Mesendoderm (in vitro differentiated cells): ENCODE measurements at regions not wholly inside any gene's neighbourhood (a gene's known extent, or its start where the extent isn't known, plus 50 kb on each side); places are given as distances from the start of the nearest gene placed in this dataset.

Experiments used
- DNase-seq: peaks from one replicate; pipeline ENCODE4 v3.0.0; 2013
- H2AK5ac ChIP-seq: 2 replicates; pipeline ENCODE4 v1.6.1; 2013; ENCODE audit warnings: low read length, inconsistent platforms
- H2BK120ac ChIP-seq: 2 replicates; pipeline ENCODE4 v1.6.1; 2013; ENCODE audit warnings: low read depth, mild to moderate bottlenecking, low read length, moderate library complexity, mixed read lengths
- H2BK15ac ChIP-seq: replicated peaks from 2 replicates; pipeline ENCODE4 v1.6.1; 2013; ENCODE audit warnings: low read depth, mild to moderate bottlenecking, moderate library complexity
- H2BK5ac ChIP-seq: 2 replicates; pipeline ENCODE4 v1.6.1; 2013; ENCODE audit warnings: low read length, inconsistent platforms
- H3K18ac ChIP-seq: 2 replicates; pipeline ENCODE4 v1.6.1; 2013; ENCODE audit warnings: mild to moderate bottlenecking, low read length, mixed read lengths
- H3K23ac ChIP-seq: one replicate; pipeline ENCODE4 v1.6.1; 2013; ENCODE audit warnings: low read length
- H3K27ac ChIP-seq: 2 replicates; pipeline ENCODE4 v1.5.1; 2013; ENCODE audit warnings: low read depth, mild to moderate bottlenecking, inconsistent platforms, low read length, moderate library complexity
- H3K27me3 ChIP-seq: 2 replicates; pipeline ENCODE4 v1.6.1; 2013; ENCODE audit warnings: low read length, control low read depth, mild to moderate bottlenecking, inconsistent platforms; ENCODE audit not compliant: insufficient read depth, poor library complexity
- H3K36me3 ChIP-seq: 2 replicates; pipeline ENCODE4 v1.6.1; 2013; ENCODE audit warnings: low read length, inconsistent platforms; ENCODE audit not compliant: control insufficient read depth, insufficient read depth
- H3K4ac ChIP-seq: one replicate; pipeline ENCODE4 v1.6.1; 2013; ENCODE audit warnings: low read depth, mild to moderate bottlenecking, low read length, moderate library complexity
- H3K4me1 ChIP-seq: 2 replicates; pipeline ENCODE4 v1.6.1; 2013; ENCODE audit warnings: low read depth, low read length, inconsistent platforms; ENCODE audit not compliant: control insufficient read depth
- H3K4me2 ChIP-seq: 2 replicates; pipeline ENCODE4 v1.6.1; 2013; ENCODE audit warnings: low read length
- H3K4me3 ChIP-seq: 2 replicates; pipeline ENCODE4 v1.5.1; 2013; ENCODE audit warnings: mild to moderate bottlenecking, low read length
- H3K56ac ChIP-seq: one replicate; pipeline ENCODE4 v1.6.1; 2013; ENCODE audit warnings: low read length
- H3K79me1 ChIP-seq: 2 replicates; pipeline ENCODE4 v1.6.1; 2013; ENCODE audit warnings: low read length, inconsistent platforms
- H3K79me2 ChIP-seq: 2 replicates; pipeline ENCODE4 v1.6.1; 2013; ENCODE audit warnings: mild to moderate bottlenecking, low read length; ENCODE audit not compliant: control insufficient read depth, insufficient read depth
- H3K9ac ChIP-seq: 2 replicates; pipeline ENCODE4 v1.6.1; 2013; ENCODE audit warnings: low read length, inconsistent platforms
- H4K5ac ChIP-seq: one replicate; pipeline ENCODE4 v1.6.1; 2013; ENCODE audit warnings: low read length
- H4K8ac ChIP-seq: one replicate; pipeline ENCODE4 v1.6.1; 2013; ENCODE audit warnings: low read depth, mild to moderate bottlenecking, control low read depth, low read length, moderate library complexity
- WGBS: extraction: QIAGEN DNeasy Blood & Tissue Kit; methylation state at CpG from one replicate; pipeline ENCODE4 v1.1.7; 2013; ENCODE audit warnings: low lambda C conversion rate, missing lambda C conversion rate; ENCODE audit not compliant: insufficient coverage; ENCODE audit errors: extremely low coverage; 5-methylcytosine and 5-hydroxymethylcytosine counted together

DNA sequence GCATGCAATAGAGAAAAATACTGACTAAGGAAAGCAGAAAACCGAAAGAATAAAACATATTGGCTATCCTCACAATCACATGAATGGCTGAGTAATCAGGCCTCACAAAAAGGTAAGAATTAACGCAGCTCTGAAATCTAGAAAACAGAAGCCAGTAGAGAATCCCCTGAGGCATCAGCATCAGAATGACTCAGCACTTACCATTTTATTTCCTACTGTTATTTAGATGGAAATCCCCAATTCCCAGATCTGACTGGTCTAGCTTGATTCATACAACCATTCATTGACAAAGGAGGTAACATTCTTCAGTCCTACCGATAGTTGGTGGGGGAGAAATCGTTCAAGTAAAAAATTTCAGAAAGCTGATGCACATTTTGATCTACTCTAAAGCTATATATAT lies 1408.4 kb upstream of the WWC1 start:
- Histone ChIP-seq H3K56ac (no peak overlapping the region), H3K4me2 (no peak overlapping the region), H3K79me2 (no peaks in the 10 kb centered on the region), H3K4me1 (no peaks in the 10 kb centered on the region), H3K9ac (no peak overlapping the region), H2BK5ac (no peak overlapping the region), H3K27me3 (no peaks in the 10 kb centered on the region), H3K4me3 (no peak overlapping the region), H3K23ac (no peak overlapping the region), H2AK5ac (no peak overlapping the region), H3K79me1 (no peaks in the 10 kb centered on the region), H4K8ac (no peak overlapping the region), H3K4ac (no peak overlapping the region), H2BK120ac (no peak overlapping the region), H3K27ac (no peak overlapping the region), H3K36me3 (no peaks in the 10 kb centered on the region), H4K5ac (no peak overlapping the region), H2BK15ac (no peak overlapping the region), H3K18ac (no peak overlapping the region)
- DNase-seq = peak; percentile 25
- WGBS = no CpG with 5 or more reads among the region's 4 CpGs

DNA sequence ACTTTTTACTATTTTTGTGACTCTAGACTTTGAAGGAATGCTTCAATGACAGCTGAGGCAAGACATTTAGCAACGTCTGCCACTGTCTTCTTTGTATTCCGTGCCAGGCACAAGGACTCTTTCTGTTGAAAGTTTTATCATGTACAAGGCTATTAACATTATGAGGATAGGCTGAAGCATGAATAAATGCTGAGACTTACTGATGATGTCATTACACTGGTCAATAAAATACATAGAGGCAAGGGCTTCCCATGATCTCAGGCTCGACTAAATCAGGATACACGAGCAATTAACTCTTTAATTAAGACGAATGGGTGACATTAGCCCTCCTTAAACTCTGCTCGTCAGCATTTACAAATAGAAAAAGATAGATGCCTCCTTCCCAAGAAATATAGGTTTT lies 1393.3 kb upstream of the WWC1 start:
- no peak overlapping the region for H2BK15ac ChIP-seq
- H2BK5ac ChIP-seq = no peak overlapping the region
- no peak overlapping the region for H3K23ac ChIP-seq
- H3K4me1 ChIP-seq = no peaks in the 10 kb centered on the region
- H4K8ac ChIP-seq = no peak overlapping the region
- no peak overlapping the region for H2BK120ac ChIP-seq
- H3K79me1 ChIP-seq = no peaks in the 10 kb centered on the region
- no peak overlapping the region for H3K56ac ChIP-seq
- H4K5ac ChIP-seq = no peak overlapping the region
- no peak overlapping the region for H3K4me3 ChIP-seq
- no peak overlapping the region for H2AK5ac ChIP-seq
- H3K4me2 ChIP-seq = no peak overlapping the region
- no CpG with 5 or more reads among the region's 6 CpGs for WGBS
- no peak for DNase-seq
- H3K4ac ChIP-seq = no peak overlapping the region
- no peak overlapping the region for H3K9ac ChIP-seq
- H3K27me3 ChIP-seq = no peaks in the 10 kb centered on the region
- H3K27ac ChIP-seq = no peak overlapping the region
- no peak overlapping the region for H3K18ac ChIP-seq
- no peaks in the 10 kb centered on the region for H3K36me3 ChIP-seq
- no peaks in the 10 kb centered on the region for H3K79me2 ChIP-seq

DNA sequence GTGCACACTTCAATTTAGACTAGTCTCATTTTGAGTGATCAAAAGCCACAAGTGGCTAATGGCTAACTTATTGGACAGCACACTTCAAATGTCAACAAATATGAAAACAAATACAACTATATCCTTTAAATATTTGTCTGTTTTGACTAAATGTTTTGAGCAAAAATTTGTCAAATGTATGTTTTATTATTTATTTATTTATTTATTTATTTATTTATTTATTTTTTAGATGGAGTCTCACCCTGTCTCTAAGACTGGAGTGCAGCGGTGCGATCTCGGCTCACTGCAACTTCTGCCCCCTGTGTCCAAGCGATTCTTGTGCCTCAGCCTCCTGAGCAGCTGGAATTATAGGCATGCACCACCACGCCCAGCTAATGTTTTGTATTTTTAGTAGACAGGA lies 1392.1 kb upstream of the WWC1 start:
- Histone ChIP-seq H2BK5ac (no peak overlapping the region), H3K36me3 (no peaks in the 10 kb centered on the region), H3K4ac (no peak overlapping the region), H3K18ac (no peak overlapping the region), H3K27me3 (no peaks in the 10 kb centered on the region), H3K79me2 (no peaks in the 10 kb centered on the region), H2BK15ac (no peak overlapping the region), H2BK120ac (no peak overlapping the region), H3K4me3 (no peak overlapping the region), H3K23ac (no peak overlapping the region), H3K4me1 (no peaks in the 10 kb centered on the region), H3K4me2 (no peak overlapping the region), H3K27ac (no peak overlapping the region), H2AK5ac (no peak overlapping the region), H3K79me1 (no peaks in the 10 kb centered on the region), H3K56ac (no peak overlapping the region), H4K8ac (no peak overlapping the region), H3K9ac (no peak overlapping the region), H4K5ac (no peak overlapping the region)
- WGBS = no CpG with 5 or more reads among the region's 5 CpGs
- DNase-seq = no peak

DNA sequence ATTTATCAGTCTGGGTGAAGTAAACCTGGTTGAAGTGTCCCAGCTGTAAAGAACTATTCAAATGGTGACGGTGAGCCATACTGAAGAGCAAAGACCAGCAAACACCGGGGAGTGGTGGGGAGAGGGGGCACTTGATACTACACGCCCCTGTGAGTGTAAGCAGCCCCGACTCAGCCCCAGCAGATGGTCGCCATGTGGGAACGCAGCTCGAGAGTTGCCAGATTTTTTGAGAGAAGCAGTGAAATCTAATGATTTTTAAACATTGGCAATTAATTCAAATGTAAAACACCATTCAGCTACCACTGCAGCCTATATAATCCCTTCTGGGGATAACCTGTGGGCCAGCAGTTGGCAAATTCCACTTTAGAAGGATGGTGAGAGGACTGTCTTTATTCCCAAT lies 1386.9 kb upstream of the WWC1 start:
- Histone ChIP-seq H2BK5ac (no peak overlapping the region), H3K4me3 (no peak overlapping the region), H3K56ac (no peak overlapping the region), H3K27me3 (no peaks in the 10 kb centered on the region), H3K4ac (no peak overlapping the region), H4K5ac (no peak overlapping the region), H3K4me1 (no peaks in the 10 kb centered on the region), H3K4me2 (no peak overlapping the region), H3K27ac (no peak overlapping the region), H2BK120ac (no peak overlapping the region), H2AK5ac (no peak overlapping the region), H3K36me3 (no peaks in the 10 kb centered on the region), H3K79me2 (no peaks in the 10 kb centered on the region), H3K9ac (no peak overlapping the region), H3K23ac (no peak overlapping the region), H4K8ac (no peak overlapping the region), H3K18ac (no peak overlapping the region), H3K79me1 (no peaks in the 10 kb centered on the region), H2BK15ac (no peak overlapping the region)
- no CpG with 5 or more reads among the region's 7 CpGs for WGBS
- no peak for DNase-seq

DNA sequence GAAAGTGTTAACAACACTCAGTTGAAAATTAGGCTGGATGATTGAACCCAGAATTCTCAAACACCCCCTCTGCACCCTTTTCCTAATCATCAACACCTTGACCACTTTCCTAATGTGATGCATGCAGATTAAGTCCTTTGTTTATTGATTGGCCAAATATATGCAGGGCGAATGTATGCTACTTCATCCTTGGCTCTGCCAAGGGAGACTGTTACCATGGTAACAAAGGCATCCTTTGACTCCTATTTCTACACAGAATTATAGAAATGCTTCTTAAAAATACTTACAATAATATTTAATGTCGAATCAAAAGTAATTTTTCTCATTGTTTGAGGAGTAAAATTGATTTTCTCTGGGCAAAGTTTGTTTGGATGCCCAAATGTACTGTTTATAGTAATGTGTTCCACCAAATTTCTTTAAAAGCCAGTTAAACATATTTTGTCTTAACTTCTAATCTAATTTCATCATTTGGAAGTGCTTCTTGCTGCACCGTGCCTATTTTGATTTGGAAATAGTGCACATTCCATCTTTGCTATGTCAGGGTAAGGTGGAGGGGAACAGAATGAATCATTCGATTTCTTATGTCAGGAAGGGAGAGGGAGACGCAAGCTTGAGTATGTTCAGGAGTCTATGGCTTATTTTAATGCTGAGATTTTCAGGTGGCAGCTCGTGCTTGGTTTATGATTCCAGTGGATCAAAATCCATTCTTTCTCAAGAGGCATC lies 1384.3 kb upstream of the WWC1 start:
- no peak overlapping the region for H4K8ac ChIP-seq
- H3K36me3 ChIP-seq = no peaks in the 10 kb centered on the region
- no peak overlapping the region for H2BK120ac ChIP-seq
- DNase-seq = no peak
- no peak overlapping the region for H3K56ac ChIP-seq
- no peak overlapping the region for H3K4me2 ChIP-seq
- H2AK5ac ChIP-seq = no peak overlapping the region
- no peak overlapping the region for H3K4me3 ChIP-seq
- no peaks in the 10 kb centered on the region for H3K4me1 ChIP-seq
- H3K23ac ChIP-seq = no peak overlapping the region
- H2BK5ac ChIP-seq = no peak overlapping the region
- no peaks in the 10 kb centered on the region for H3K79me1 ChIP-seq
- H3K9ac ChIP-seq = no peak overlapping the region
- no peak overlapping the region for H2BK15ac ChIP-seq
- H3K79me2 ChIP-seq = no peaks in the 10 kb centered on the region
- no peak overlapping the region for H3K27ac ChIP-seq
- WGBS = no CpG with 5 or more reads among the region's 6 CpGs
- no peak overlapping the region for H3K18ac ChIP-seq
- H3K27me3 ChIP-seq = no peaks in the 10 kb centered on the region
- H3K4ac ChIP-seq = no peak overlapping the region
- H4K5ac ChIP-seq = no peak overlapping the region

DNA sequence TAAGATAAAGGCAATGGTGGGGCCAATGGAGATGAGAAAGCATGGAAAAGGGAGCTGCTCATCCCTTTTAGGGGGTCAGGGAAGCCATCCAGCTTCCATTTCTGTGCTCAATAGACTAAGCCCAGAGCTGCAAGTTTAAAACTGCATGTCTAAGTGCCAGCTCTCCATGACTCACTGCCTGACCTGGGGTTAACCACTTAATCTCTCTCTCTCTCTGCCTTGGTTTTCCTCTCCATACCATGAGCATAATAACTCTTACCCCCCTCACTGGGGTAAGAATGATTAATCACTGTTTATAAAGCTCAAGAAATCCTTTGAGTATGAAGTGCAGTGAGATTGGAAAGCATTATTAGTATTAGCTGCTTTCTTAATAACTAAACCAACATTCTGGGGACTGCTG lies 1382.4 kb upstream of the WWC1 start:
- no peak overlapping the region for H3K9ac ChIP-seq
- H3K18ac ChIP-seq = no peak overlapping the region
- H4K8ac ChIP-seq = no peak overlapping the region
- no peaks in the 10 kb centered on the region for H3K36me3 ChIP-seq
- H2BK15ac ChIP-seq = no peak overlapping the region
- no peak overlapping the region for H3K56ac ChIP-seq
- no peak for DNase-seq
- no peak overlapping the region for H3K27ac ChIP-seq
- no peak overlapping the region for H2BK5ac ChIP-seq
- H3K79me1 ChIP-seq = no peaks in the 10 kb centered on the region
- H3K23ac ChIP-seq = no peak overlapping the region
- H2BK120ac ChIP-seq = no peak overlapping the region
- no peak overlapping the region for H4K5ac ChIP-seq
- no peak overlapping the region for H3K4me2 ChIP-seq
- no peak overlapping the region for H3K4ac ChIP-seq
- H3K4me3 ChIP-seq = no peak overlapping the region
- no peaks in the 10 kb centered on the region for H3K79me2 ChIP-seq
- H3K27me3 ChIP-seq = no peaks in the 10 kb centered on the region
- no peaks in the 10 kb centered on the region for H3K4me1 ChIP-seq
- no peak overlapping the region for H2AK5ac ChIP-seq
